BLaER1 treated with 17β-estradiol and CSF1 and Interleukin-3, amounts not matched to agents 10 nM and 100 nM (cell line): ENCODE measurements at regions not wholly inside any gene's neighbourhood (a gene's known extent, or its start where the extent isn't known, plus 50 kb on each side); places are given as distances from the start of the nearest gene placed in this dataset.

Experiments used
- H3K27ac ChIP-seq, 11 experiments: shearing (Covaris generic); formaldehyde crosslinking; 2 replicates each; pipeline ENCODE4 v1.8.1; 2022
- H3K27me3 ChIP-seq, 11 experiments: shearing (Covaris generic); formaldehyde crosslinking; 2 replicates each; pipeline ENCODE4 v1.8.1; 2022
- H3K36me3 ChIP-seq, 11 experiments: shearing (Covaris generic); formaldehyde crosslinking; 2 replicates each; pipeline ENCODE4 v1.8.1; 2022
- H3K4me1 ChIP-seq, 10 experiments: shearing (Covaris generic); formaldehyde crosslinking; 2 replicates each; pipeline ENCODE4 v1.8.1; 2022
- H3K4me2 ChIP-seq, 11 experiments: shearing (Covaris generic); formaldehyde crosslinking; 2 replicates each; pipeline ENCODE4 v1.8.1; 2022
- H3K4me3 ChIP-seq, 10 experiments: shearing (Covaris generic); formaldehyde crosslinking; 2 replicates each; pipeline ENCODE4 v1.8.1; 2022
- H3K9ac ChIP-seq, 11 experiments: shearing (Covaris generic); formaldehyde crosslinking; 2 replicates each; pipeline ENCODE4 v1.8.1; 2022
- H3K9me3 ChIP-seq, 11 experiments: shearing (Covaris generic); formaldehyde crosslinking; replicated peaks in 1 of 11; 2 replicates each; pipeline ENCODE4 v1.8.1; 2022
- H4K20me1 ChIP-seq, 11 experiments: shearing (Covaris generic); formaldehyde crosslinking; 2 replicates each; pipeline ENCODE4 v1.8.1; 2022
- Cebpa-rat ChIP-seq, 11 experiments: shearing (Covaris generic); IDR thresholded peaks; 2 replicates each; pipeline ENCODE4 v1.8.1; 2022

DNA sequence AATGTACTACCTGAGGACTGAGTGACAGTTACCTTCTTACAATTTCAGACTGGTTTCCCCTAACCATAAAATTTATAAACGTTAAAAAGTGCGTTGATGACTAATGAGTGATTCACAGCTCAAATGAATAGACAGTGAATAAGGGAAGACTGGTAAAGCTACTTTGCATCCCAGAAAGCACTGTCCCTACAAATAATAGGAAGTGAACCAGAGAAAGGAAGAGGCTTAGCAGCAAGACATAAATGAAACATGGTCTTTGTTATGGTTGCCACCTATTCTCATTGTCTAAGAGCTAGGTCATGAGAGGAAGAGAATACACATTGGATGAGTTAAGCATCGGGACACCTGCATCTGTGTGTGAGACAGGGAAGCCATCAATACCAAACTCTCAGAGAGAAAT is 849.2 kb downstream of the TAF11L14 start:
- H4K20me1 ChIP-seq: no peaks in the 10 kb centered on the region
- no peak for TF ChIP-seq Cebpa-rat (IDR thresholded peaks at IDR 0.05)
- H3K27ac ChIP-seq: no peak overlapping the region
- H3K4me3 ChIP-seq: no peak overlapping the region
- no peaks in the 10 kb centered on the region; a peak in 1 of 20 replicates for H3K4me1 ChIP-seq
- no peaks in the 10 kb centered on the region for H3K9me3 ChIP-seq
- H3K4me2 ChIP-seq: no peak overlapping the region
- H3K36me3 ChIP-seq: no peaks in the 10 kb centered on the region
- H3K9ac ChIP-seq: no peak overlapping the region
- no peaks in the 10 kb centered on the region for H3K27me3 ChIP-seq

GRCh38 chr5:18487928-18488480 is 853.7 kb downstream of the TAF11L14 start:
- H3K4me3 ChIP-seq: no peak overlapping the region
- no peak overlapping the region for H3K27ac ChIP-seq

DNA sequence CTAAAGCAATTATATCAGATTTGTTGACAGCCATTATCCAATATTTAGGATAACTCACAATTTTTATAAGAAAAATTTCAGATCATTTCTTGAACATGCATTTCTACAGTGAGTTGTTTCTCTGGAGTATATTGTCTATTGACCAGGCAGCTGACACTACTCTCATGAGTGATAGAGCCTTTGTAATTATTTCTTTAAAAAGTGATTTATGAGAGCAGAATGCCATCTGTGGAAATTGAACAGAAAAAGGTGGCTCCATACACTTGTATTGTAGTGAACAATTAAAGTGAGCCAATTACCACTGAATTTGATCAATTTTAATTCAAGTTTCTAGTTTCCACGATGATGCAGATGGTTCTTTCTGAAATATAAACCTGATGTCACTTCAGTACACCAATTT is 855.4 kb downstream of the TAF11L14 start:
- H3K9ac ChIP-seq: no peak overlapping the region
- no peaks in the 10 kb centered on the region; a peak in 1 of 20 replicates for H3K4me1 ChIP-seq
- no peak overlapping the region for H3K4me2 ChIP-seq
- H3K27me3 ChIP-seq: no peaks in the 10 kb centered on the region
- no peak for TF ChIP-seq Cebpa-rat (IDR thresholded peaks at IDR 0.05)
- H3K27ac ChIP-seq: no peak overlapping the region
- no peaks in the 10 kb centered on the region for H4K20me1 ChIP-seq
- no peaks in the 10 kb centered on the region for H3K9me3 ChIP-seq
- no peak overlapping the region for H3K4me3 ChIP-seq
- no peaks in the 10 kb centered on the region for H3K36me3 ChIP-seq

More at GRCh38 chr5:18487928-18488480, 853.7 kb downstream of the TAF11L14 start:
- Histone ChIP-seq H3K36me3 (no peaks in the 10 kb centered on the region), H3K9me3 (no peaks in the 10 kb centered on the region), H3K4me2 (no peak overlapping the region), H3K4me1 (no peaks in the 10 kb centered on the region; a peak in 1 of 20 replicates), H4K20me1 (no peaks in the 10 kb centered on the region), H3K27me3 (no peaks in the 10 kb centered on the region), H3K9ac (no peak overlapping the region)
- TF ChIP-seq Cebpa-rat (IDR thresholded peaks at IDR 0.05): no peak

DNA sequence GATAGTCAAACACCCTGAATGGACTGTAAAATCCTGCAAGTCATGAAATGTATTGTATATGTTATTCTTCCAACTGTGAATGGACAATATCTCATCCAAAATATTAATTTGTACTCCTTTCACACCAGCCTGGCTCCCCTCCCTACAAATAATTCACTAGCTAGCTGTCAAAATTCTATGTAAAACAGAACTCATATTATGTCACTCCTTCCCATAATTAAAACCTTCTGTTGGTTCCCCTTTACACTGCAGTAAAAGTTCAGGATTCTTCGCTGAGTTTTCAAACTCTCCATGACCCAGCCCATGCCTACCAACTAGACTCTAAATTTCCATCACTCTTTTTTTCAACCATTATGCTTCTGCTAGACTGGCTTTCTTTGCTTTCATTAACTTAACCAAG is 857.1 kb downstream of the TAF11L14 start:
- H3K4me1 ChIP-seq: no peaks in the 10 kb centered on the region; a peak in 1 of 20 replicates
- no peaks in the 10 kb centered on the region for H3K9me3 ChIP-seq
- no peak overlapping the region for H3K4me3 ChIP-seq
- H4K20me1 ChIP-seq: no peaks in the 10 kb centered on the region
- no peak for TF ChIP-seq Cebpa-rat (IDR thresholded peaks at IDR 0.05)
- no peak overlapping the region for H3K4me2 ChIP-seq
- H3K27ac ChIP-seq: no peak overlapping the region
- H3K9ac ChIP-seq: no peak overlapping the region
- H3K27me3 ChIP-seq: no peaks in the 10 kb centered on the region
- no peaks in the 10 kb centered on the region for H3K36me3 ChIP-seq

DNA sequence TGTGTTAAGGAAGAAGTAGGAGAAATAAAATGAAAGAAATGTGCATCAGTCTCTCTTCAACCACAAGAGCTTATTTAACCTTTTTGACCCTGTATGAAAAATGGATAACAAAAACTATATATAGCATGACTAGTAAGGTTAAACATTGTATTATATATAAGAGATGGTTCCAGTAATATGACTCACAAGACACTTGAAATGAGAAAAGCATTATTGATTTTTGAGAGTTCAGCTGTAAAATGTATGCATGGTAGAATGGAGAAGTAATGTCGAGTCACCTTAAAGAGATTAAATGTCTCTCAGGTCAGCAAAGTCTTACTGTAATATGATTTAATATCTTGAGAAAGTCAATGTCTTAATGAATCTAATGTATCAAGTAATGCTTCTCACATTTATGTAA is 860.9 kb downstream of the TAF11L14 start:
- no peaks in the 10 kb centered on the region for H3K4me1 ChIP-seq
- H3K27me3 ChIP-seq: no peaks in the 10 kb centered on the region
- H3K4me2 ChIP-seq: no peak overlapping the region
- H4K20me1 ChIP-seq: no peaks in the 10 kb centered on the region
- H3K9me3 ChIP-seq: peaks cover 0 to 8% (median 3%) of the 10 kb centered on the region in 11 experiments; a peak in 6 of 22 replicates
- no peak overlapping the region for H3K9ac ChIP-seq
- TF ChIP-seq Cebpa-rat (IDR thresholded peaks at IDR 0.05): no peak
- no peak overlapping the region for H3K27ac ChIP-seq
- no peaks in the 10 kb centered on the region for H3K36me3 ChIP-seq
- no peak overlapping the region for H3K4me3 ChIP-seq

DNA sequence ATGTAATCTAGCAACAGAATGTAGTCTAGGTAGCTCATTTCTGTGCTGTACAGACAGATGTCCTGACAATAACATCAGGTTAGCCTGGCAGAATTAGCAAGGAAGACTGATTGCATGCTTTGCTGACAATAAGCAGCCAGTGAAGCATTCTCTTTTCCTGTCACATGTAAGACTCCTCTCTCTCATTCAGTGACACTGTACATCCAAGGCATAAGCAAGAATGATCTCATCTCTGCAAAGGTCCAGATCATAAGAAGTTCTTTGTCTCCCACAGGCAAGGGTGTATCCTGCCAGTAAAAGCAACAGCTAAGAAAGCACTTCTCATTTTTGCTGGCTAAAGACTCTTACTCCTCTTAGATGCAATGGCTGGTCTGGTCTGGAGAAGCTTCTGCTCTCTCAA is 861.8 kb downstream of the TAF11L14 start:
- no peaks in the 10 kb centered on the region for H4K20me1 ChIP-seq
- no peak overlapping the region for H3K27ac ChIP-seq
- no peak overlapping the region for H3K4me2 ChIP-seq
- no peaks in the 10 kb centered on the region for H3K27me3 ChIP-seq
- no peak for TF ChIP-seq Cebpa-rat (IDR thresholded peaks at IDR 0.05)
- no peak overlapping the region for H3K4me3 ChIP-seq
- H3K9me3 ChIP-seq: peaks cover 0 to 8% (median 3%) of the 10 kb centered on the region in 11 experiments; a peak in 6 of 22 replicates
- no peaks in the 10 kb centered on the region for H3K36me3 ChIP-seq
- H3K4me1 ChIP-seq: no peaks in the 10 kb centered on the region
- no peak overlapping the region for H3K9ac ChIP-seq

DNA sequence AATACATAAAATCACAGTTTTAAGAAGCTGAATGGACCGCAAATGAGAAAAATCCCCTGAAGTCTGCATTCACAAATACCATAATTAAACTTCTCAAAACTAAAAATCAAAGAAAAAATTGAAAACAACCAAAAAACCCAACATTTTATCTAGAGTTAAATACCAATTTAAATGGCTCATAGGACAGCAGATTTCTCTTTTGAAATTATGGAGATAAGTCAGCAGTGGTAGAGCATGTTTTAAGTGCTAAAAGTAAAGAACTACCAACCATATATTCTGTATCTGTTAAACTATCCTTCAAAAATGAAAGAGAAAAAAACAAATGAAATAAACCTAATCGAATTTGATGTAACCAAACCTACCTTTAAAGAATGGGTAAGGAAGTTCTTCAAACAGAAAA is 862.8 kb downstream of the TAF11L14 start:
- no peak overlapping the region for H3K4me2 ChIP-seq
- no peaks in the 10 kb centered on the region for H3K4me1 ChIP-seq
- H3K9ac ChIP-seq: no peak overlapping the region
- H3K9me3 ChIP-seq: peaks cover 0 to 8% (median 3%) of the 10 kb centered on the region in 11 experiments; a peak in 6 of 22 replicates
- no peak overlapping the region for H3K27ac ChIP-seq
- no peaks in the 10 kb centered on the region for H3K36me3 ChIP-seq
- no peak overlapping the region for H3K4me3 ChIP-seq
- no peaks in the 10 kb centered on the region for H3K27me3 ChIP-seq
- H4K20me1 ChIP-seq: no peaks in the 10 kb centered on the region
- no peak for TF ChIP-seq Cebpa-rat (IDR thresholded peaks at IDR 0.05)

DNA sequence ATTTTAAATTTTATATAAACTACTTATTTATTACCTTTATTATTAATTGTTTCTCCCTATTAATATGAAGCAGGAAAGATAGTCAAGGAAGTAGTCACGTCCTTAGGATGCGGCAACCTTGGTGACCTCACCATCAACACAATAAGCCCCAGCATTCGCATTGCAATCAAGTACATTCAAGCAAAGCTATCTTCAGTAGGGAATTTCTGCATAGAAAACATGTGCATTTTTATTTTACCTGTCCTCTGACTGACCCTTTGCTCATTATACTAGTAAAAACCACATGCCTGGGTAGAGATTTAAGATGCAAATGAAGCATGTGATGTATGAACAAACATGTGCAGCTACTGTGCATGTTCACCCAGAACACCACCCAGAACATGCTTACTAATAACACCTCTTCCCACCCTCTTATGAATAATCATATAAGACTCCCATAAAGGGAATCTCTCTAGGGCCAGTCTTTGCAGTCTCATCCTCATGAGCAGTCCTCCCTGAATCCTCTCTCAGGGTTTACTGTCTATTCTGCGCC is 869.6 kb downstream of the TAF11L14 start:
- no peak overlapping the region for H3K4me3 ChIP-seq
- no peaks in the 10 kb centered on the region for H3K4me1 ChIP-seq
- H4K20me1 ChIP-seq: no peaks in the 10 kb centered on the region
- H3K27me3 ChIP-seq: no peaks in the 10 kb centered on the region
- H3K9me3 ChIP-seq: peaks cover 0 to 9% (median 0%) of the 10 kb centered on the region in 11 experiments; a peak in 3 of 22 replicates
- H3K27ac ChIP-seq: no peak overlapping the region
- TF ChIP-seq Cebpa-rat (IDR thresholded peaks at IDR 0.05): no peak
- H3K4me2 ChIP-seq: no peak overlapping the region
- H3K9ac ChIP-seq: no peak overlapping the region
- no peaks in the 10 kb centered on the region for H3K36me3 ChIP-seq

DNA sequence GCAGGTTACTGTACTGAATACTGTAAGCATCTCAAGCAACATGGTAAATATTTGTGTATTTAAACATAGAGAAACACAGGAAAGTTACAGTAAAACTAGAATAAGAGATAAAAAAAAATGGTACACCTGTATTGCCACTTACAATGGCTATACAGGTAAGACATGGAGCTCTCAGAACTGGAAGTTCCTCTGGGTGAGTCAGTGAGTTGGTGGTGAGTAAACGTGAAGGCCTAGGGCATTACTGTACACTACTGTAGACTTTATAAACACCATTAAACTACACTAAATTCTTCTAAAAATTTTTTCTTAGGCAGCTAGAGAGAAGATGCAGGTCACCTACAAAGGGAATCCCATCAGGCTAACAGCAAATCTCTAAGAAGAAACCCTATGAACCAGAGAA is 872.9 kb downstream of the TAF11L14 start:
- no peaks in the 10 kb centered on the region for H4K20me1 ChIP-seq
- H3K4me1 ChIP-seq: no peaks in the 10 kb centered on the region
- H3K36me3 ChIP-seq: no peaks in the 10 kb centered on the region
- no peak overlapping the region for H3K4me3 ChIP-seq
- peaks cover 0 to 9% (median 0%) of the 10 kb centered on the region in 11 experiments; a peak in 3 of 22 replicates for H3K9me3 ChIP-seq
- H3K27me3 ChIP-seq: no peaks in the 10 kb centered on the region
- no peak overlapping the region for H3K9ac ChIP-seq
- H3K27ac ChIP-seq: no peak overlapping the region
- TF ChIP-seq Cebpa-rat (IDR thresholded peaks at IDR 0.05): no peak
- H3K4me2 ChIP-seq: no peak overlapping the region
